ENCODE measurements at regions not wholly inside any gene's neighbourhood (a gene's known extent, or its start where the extent isn't known, plus 50 kb on each side); places are given as distances from the start of the nearest gene placed in this dataset.

- no peaks in the 10 kb centered on the region for H3K36me3 ChIP-seq (ENCODE audit: control insufficient read depth, insufficient read depth, low read length)
- peaks cover 9% of the 10 kb centered on the region for H3K9me3 ChIP-seq (replicated peaks; ENCODE audit: control insufficient read depth, low read depth, low read length)
- no peak overlapping the region for H3K27ac ChIP-seq (ENCODE audit: low read length)
- peaks cover 6% of the 10 kb centered on the region for H3K27me3 ChIP-seq (ENCODE audit: control insufficient read depth, insufficient read depth, low read length)
- 93% methylated on average over 3 of the region's 4 CpGs for WGBS (ENCODE audit: insufficient coverage)
- H3K4me1 ChIP-seq (ENCODE audit: control insufficient read depth, insufficient read depth, low read length), result peaks cover 4% of the 10 kb centered on the region
- no peak overlapping the region for H3K4me3 ChIP-seq (ENCODE audit: low read length)
- DNase-seq, result no peak
Measured at GRCh38 chr2:11014026-11014425, 102.3 kb downstream of the KCNF1 start.

- 64% methylated on average over 5 of the region's 7 CpGs for WGBS (ENCODE audit: insufficient coverage)
- H3K4me3 ChIP-seq (ENCODE audit: low read length), result no peak overlapping the region
- H3K36me3 ChIP-seq (ENCODE audit: control insufficient read depth, insufficient read depth, low read length), result no peaks in the 10 kb centered on the region
- H3K4me1 ChIP-seq (ENCODE audit: control insufficient read depth, insufficient read depth, low read length), result peaks cover 3% of the 10 kb centered on the region
- H3K27me3 ChIP-seq (ENCODE audit: control insufficient read depth, insufficient read depth, low read length), result peaks cover 6% of the 10 kb centered on the region
- no peak for DNase-seq
- peaks cover 3% of the 10 kb centered on the region for H3K9me3 ChIP-seq (replicated peaks; ENCODE audit: control insufficient read depth, low read depth, low read length)
- no peak overlapping the region for H3K27ac ChIP-seq (ENCODE audit: low read length)
Measured at GRCh38 chr2:11016735-11017388, 105.1 kb downstream of the KCNF1 start.

DNA sequence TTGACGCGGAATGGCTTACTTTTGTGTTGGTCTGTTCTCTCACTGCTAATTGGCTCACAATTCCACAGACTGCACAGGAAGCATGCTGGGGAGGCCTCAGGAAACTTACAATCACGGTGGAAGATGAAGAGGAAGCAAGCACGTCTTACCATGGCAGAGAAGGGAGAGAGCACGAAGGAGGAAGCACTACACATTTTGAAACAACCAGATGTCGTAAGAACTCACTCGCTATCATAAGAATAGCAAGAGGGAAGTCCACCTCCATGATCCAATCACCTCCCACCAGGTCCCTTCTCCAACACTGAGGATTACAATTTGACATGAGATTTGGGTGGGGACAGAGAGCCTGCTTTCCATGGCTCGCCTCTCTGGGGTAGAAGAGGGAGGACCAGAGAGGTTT lies 106.2 kb downstream of the KCNF1 start:
- Histone ChIP-seq H3K9me3 (replicated peaks; ENCODE audit: control insufficient read depth, low read depth, low read length) (peaks cover 3% of the 10 kb centered on the region), H3K27me3 (ENCODE audit: control insufficient read depth, insufficient read depth, low read length) (peaks cover 6% of the 10 kb centered on the region), H3K36me3 (ENCODE audit: control insufficient read depth, insufficient read depth, low read length) (no peaks in the 10 kb centered on the region), H3K4me3 (ENCODE audit: low read length) (no peak overlapping the region), H3K27ac (ENCODE audit: low read length) (no peak overlapping the region), H3K4me1 (ENCODE audit: control insufficient read depth, insufficient read depth, low read length) (peaks cover 3% of the 10 kb centered on the region)
- 63% methylated on average over 2 of the region's 8 CpGs for WGBS (ENCODE audit: insufficient coverage)
- no peak for DNase-seq

DNA sequence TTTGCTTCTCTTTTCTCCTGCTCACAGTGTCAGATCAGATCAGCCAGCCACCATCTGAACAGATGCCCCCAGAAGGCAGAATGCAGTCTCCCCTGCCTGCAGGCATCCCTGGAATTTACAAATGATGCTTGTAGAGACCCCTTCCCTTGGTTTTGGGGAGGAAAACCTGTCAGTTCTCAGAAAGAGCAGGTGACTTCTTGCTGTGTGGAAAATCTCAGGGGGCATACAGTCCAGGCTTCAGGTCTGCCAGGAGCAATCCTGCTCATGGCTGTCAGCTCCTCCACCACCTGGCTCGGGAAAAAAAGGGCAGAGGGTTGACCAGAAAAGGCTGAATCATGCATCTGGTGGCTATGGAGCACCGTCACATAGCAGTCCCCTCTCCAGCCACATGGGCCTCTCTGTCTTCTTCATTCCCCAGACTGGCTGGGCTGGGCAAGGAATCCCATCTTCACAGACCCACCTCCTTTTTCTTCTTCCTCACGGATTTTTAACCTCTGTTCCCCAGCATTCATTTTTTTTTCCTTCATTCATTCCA lies 107.0 kb downstream of the KCNF1 start:
- H3K36me3 ChIP-seq (ENCODE audit: control insufficient read depth, insufficient read depth, low read length), result no peaks in the 10 kb centered on the region
- H3K27me3 ChIP-seq (ENCODE audit: control insufficient read depth, insufficient read depth, low read length), result peaks cover 6% of the 10 kb centered on the region
- peaks cover 3% of the 10 kb centered on the region for H3K9me3 ChIP-seq (replicated peaks; ENCODE audit: control insufficient read depth, low read depth, low read length)
- 55% methylated on average over 2 of the region's 3 CpGs for WGBS (ENCODE audit: insufficient coverage)
- no peak overlapping the region for H3K4me3 ChIP-seq (ENCODE audit: low read length)
- H3K27ac ChIP-seq (ENCODE audit: low read length), result no peak overlapping the region
- H3K4me1 ChIP-seq (ENCODE audit: control insufficient read depth, insufficient read depth, low read length), result peaks cover 5% of the 10 kb centered on the region
- DNase-seq, result no peak

GRCh38 chr2:11019614-11020013 lies 107.9 kb downstream of the KCNF1 start:
- H3K27ac ChIP-seq (ENCODE audit: low read length), result no peak overlapping the region
- H3K9me3 ChIP-seq (replicated peaks; ENCODE audit: control insufficient read depth, low read depth, low read length), result peaks cover 3% of the 10 kb centered on the region
- H3K4me1 ChIP-seq (ENCODE audit: control insufficient read depth, insufficient read depth, low read length), result peaks cover 13% of the 10 kb centered on the region
- DNase-seq, result no peak
- peaks cover 6% of the 10 kb centered on the region for H3K27me3 ChIP-seq (ENCODE audit: control insufficient read depth, insufficient read depth, low read length)
- no peak overlapping the region for H3K4me3 ChIP-seq (ENCODE audit: low read length)
- WGBS (ENCODE audit: insufficient coverage), result 83% methylated on average over 1 of the region's 2 CpGs
- no peaks in the 10 kb centered on the region for H3K36me3 ChIP-seq (ENCODE audit: control insufficient read depth, insufficient read depth, low read length)

DNA sequence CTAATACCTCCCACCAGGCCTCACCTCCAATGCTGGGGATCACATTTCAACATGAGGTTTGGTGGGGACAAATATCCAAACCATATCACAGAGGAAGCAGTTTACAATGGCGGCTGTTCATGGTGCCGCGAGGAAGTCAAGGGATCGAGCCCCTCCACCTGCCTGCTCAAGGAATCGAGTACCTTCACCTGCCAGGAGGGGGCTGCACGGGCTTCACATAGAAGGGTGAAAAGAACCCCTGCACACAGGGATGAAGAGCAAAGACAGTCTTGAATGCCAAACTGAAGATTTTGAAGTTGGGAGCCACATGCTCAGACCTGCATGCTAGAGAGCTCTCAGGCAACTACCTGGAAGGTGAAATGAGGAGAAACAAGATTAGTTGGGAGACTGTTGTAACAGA lies 110.3 kb downstream of the KCNF1 start:
- Histone ChIP-seq H3K27me3 (ENCODE audit: control insufficient read depth, insufficient read depth, low read length) (peaks cover 7% of the 10 kb centered on the region), H3K36me3 (ENCODE audit: control insufficient read depth, insufficient read depth, low read length) (no peaks in the 10 kb centered on the region), H3K9me3 (replicated peaks; ENCODE audit: control insufficient read depth, low read depth, low read length) (peaks cover 3% of the 10 kb centered on the region), H3K27ac (ENCODE audit: low read length) (no peak overlapping the region), H3K4me1 (ENCODE audit: control insufficient read depth, insufficient read depth, low read length) (peaks cover 18% of the 10 kb centered on the region), H3K4me3 (ENCODE audit: low read length) (no peak overlapping the region)
- 82% methylated on average over 5 of the region's 6 CpGs for WGBS (ENCODE audit: insufficient coverage)
- DNase-seq, result no peak

DNA sequence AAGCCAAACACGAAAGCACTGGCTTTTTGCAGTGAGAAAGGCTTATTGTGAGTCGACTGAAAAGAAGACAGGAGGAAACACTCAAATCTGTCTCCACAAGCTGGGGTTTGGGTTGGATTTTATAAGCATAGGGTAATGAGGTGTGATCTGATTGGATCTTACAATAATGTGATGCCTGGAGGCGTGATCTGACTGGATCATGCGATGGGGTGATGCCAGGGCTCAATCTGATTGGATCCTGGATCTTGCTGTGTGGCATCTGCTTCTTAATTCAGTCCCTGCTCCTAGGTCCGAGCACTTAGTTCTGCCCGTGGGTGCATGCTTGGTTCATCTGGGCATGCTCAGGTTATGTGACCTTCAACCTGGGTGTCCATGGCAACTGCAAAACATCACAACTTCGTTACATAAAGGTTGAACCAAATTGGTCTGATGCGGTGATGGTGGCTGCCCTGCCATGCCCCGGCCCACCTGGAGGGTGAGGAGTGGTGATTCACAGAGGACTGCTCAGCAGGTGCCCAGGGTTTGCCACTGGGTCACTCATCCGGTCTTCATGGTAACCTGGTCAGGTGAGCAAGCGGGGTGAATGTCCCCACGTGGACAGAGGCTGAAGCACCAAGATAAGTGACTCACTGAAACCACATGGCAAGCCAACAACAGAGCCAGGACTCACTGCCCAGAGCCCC lies 111.0 kb downstream of the KCNF1 start:
- WGBS (ENCODE audit: insufficient coverage), result 80% methylated on average over 11 of the region's 12 CpGs
- DNase-seq, result no peak
- H3K27me3 ChIP-seq (ENCODE audit: control insufficient read depth, insufficient read depth, low read length), result peaks cover 5% of the 10 kb centered on the region
- peaks cover 18% of the 10 kb centered on the region for H3K4me1 ChIP-seq (ENCODE audit: control insufficient read depth, insufficient read depth, low read length)
- no peak overlapping the region for H3K4me3 ChIP-seq (ENCODE audit: low read length)
- no peaks in the 10 kb centered on the region for H3K36me3 ChIP-seq (ENCODE audit: control insufficient read depth, insufficient read depth, low read length)
- no peak overlapping the region for H3K27ac ChIP-seq (ENCODE audit: low read length)
- H3K9me3 ChIP-seq (replicated peaks; ENCODE audit: control insufficient read depth, low read depth, low read length), result peaks cover 3% of the 10 kb centered on the region

GRCh38 chr2:11023326-11024258 lies 111.9 kb downstream of the KCNF1 start:
- H3K4me3 ChIP-seq (ENCODE audit: low read length), result no peak overlapping the region
- WGBS (ENCODE audit: insufficient coverage), result 48% methylated on average over 26 of the region's 29 CpGs
- H3K4me1 ChIP-seq (ENCODE audit: control insufficient read depth, insufficient read depth, low read length), result peaks cover 18% of the 10 kb centered on the region
- peak overlapping the region; percentile 15 for H3K27ac ChIP-seq (ENCODE audit: low read length)
- H3K27me3 ChIP-seq (ENCODE audit: control insufficient read depth, insufficient read depth, low read length), result peaks cover 3% of the 10 kb centered on the region
- no peaks in the 10 kb centered on the region for H3K36me3 ChIP-seq (ENCODE audit: control insufficient read depth, insufficient read depth, low read length)
- DNase-seq, result no peak
- H3K9me3 ChIP-seq (replicated peaks; ENCODE audit: control insufficient read depth, low read depth, low read length), result no peaks in the 10 kb centered on the region

DNA sequence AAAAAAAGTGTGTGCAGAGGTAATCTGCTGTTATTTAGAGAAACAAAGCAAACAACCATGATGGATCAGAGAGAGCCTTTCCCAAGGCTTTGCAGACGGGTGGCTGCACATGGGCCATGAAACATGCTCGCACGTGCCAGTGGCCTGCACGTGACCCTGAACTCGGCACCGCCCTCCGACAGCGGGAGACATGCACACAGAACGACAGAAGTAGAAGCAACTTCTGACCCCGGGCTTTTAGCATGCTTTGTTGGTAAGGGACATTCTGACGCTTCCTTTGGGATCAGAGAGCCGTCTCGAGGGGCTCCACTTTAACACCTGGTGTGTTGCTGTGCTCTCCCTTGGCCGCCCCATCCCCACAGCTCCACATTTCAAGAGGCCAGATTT lies 112.5 kb downstream of the KCNF1 start:
- peak; percentile 76 for DNase-seq
- no peaks in the 10 kb centered on the region for H3K36me3 ChIP-seq (ENCODE audit: control insufficient read depth, insufficient read depth, low read length)
- peaks cover 3% of the 10 kb centered on the region for H3K27me3 ChIP-seq (ENCODE audit: control insufficient read depth, insufficient read depth, low read length)
- peaks cover 18% of the 10 kb centered on the region for H3K4me1 ChIP-seq (ENCODE audit: control insufficient read depth, insufficient read depth, low read length)
- no peak overlapping the region for H3K4me3 ChIP-seq (ENCODE audit: low read length)
- 41% methylated on average over 10 of the region's 14 CpGs for WGBS (ENCODE audit: insufficient coverage)
- no peak overlapping the region for H3K27ac ChIP-seq (ENCODE audit: low read length)
- H3K9me3 ChIP-seq (replicated peaks; ENCODE audit: control insufficient read depth, low read depth, low read length), result no peaks in the 10 kb centered on the region

GRCh38 chr2:11024687-11025086 lies 113.0 kb downstream of the KCNF1 start:
- WGBS (ENCODE audit: insufficient coverage), result 38% methylated on average over 2 of the region's 7 CpGs
- Histone ChIP-seq H3K4me1 (ENCODE audit: control insufficient read depth, insufficient read depth, low read length) (peaks cover 18% of the 10 kb centered on the region), H3K27me3 (ENCODE audit: control insufficient read depth, insufficient read depth, low read length) (peaks cover 3% of the 10 kb centered on the region), H3K36me3 (ENCODE audit: control insufficient read depth, insufficient read depth, low read length) (no peaks in the 10 kb centered on the region), H3K9me3 (replicated peaks; ENCODE audit: control insufficient read depth, low read depth, low read length) (no peaks in the 10 kb centered on the region), H3K4me3 (ENCODE audit: low read length) (no peak overlapping the region), H3K27ac (ENCODE audit: low read length) (no peak overlapping the region)
- no peak for DNase-seq
